ENCODE measurements at regions not wholly inside any gene's neighbourhood (a gene's known extent, or its start where the extent isn't known, plus 50 kb on each side); places are given as distances from the start of the nearest gene placed in this dataset.

DNA sequence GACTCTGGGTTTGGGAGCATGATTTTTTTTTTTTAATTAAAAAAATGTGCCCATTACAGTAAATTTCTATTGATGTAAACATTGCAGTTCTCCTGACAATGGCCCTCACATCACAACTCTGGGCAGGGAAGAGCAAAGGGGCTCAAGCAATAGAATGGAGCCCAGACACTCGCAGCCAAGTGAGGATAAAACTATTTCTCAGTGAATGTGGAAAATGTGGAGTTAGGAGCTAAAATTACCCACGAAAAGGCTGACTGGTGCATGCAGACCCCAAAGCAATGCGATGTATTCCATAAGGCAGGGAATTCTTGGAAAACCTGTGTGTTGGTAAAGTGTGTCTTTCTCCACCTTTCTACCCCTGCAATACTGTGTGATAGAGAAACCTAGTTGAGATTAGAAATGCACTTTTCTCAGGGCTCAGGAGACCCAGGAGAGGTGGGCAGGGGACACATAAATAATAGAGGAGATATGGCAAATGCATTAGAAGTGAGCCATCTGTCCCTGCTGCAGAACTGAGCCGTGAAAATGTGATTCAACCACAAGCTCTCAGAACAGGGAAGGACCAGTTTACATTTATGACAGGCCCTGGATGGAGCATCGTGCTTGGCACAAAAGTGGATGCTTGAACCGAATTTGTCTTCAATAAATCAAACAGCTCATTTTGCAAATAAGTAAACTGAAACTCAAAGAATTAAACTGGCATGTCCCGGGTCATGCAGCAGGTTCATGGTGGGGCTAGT is 100.1 kb downstream of the MYCN start:
- no peak for DNase-seq (ENCODE audit: low read depth)
- FAIRE-seq = no peak
- no peak overlapping the region for H3K4me3 ChIP-seq (ENCODE audit: low read depth, low read length)
- H3K36me3 ChIP-seq (ENCODE audit: control insufficient read depth, insufficient read depth, low read length) = no peaks in the 10 kb centered on the region
- TF ChIP-seq, protein P1, sequence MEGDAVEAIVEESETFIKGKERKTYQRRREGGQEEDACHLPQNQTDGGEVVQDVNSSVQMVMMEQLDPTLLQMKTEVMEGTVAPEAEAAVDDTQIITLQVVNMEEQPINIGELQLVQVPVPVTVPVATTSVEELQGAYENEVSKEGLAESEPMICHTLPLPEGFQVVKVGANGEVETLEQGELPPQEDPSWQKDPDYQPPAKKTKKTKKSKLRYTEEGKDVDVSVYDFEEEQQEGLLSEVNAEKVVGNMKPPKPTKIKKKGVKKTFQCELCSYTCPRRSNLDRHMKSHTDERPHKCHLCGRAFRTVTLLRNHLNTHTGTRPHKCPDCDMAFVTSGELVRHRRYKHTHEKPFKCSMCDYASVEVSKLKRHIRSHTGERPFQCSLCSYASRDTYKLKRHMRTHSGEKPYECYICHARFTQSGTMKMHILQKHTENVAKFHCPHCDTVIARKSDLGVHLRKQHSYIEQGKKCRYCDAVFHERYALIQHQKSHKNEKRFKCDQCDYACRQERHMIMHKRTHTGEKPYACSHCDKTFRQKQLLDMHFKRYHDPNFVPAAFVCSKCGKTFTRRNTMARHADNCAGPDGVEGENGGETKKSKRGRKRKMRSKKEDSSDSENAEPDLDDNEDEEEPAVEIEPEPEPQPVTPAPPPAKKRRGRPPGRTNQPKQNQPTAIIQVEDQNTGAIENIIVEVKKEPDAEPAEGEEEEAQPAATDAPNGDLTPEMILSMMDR (IDR thresholded peaks at IDR 0.05; ENCODE audit: insufficient read depth, low read length, severe bottlenecking) = no peak
- H3K27me3 ChIP-seq (ENCODE audit: control insufficient read depth, insufficient read depth, low read length) = no peaks in the 10 kb centered on the region

DNA sequence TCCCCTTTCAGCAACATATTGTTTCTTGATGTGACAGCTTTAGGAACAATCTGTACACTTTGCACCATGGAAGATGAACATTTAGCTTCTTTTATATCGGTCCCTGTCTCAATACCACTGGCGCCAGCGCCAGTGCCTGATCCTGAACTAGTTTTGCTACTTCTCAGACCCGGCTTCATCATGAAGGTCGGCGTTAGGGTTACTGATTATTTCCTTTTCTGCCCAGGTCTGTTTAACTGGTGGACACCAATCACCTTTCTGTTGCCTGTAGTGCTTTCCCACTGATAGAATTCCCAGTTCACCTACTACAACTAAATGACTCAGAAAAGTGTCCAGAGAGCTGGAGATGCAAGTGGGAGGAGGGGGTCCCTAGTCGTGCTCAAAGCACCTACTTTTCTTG is 99.5 kb downstream of the MYCN start:
- TF ChIP-seq, protein P1 (IDR thresholded peaks at IDR 0.05; ENCODE audit: insufficient read depth, low read length, severe bottlenecking) = no peak
- FAIRE-seq = no peak

DNA sequence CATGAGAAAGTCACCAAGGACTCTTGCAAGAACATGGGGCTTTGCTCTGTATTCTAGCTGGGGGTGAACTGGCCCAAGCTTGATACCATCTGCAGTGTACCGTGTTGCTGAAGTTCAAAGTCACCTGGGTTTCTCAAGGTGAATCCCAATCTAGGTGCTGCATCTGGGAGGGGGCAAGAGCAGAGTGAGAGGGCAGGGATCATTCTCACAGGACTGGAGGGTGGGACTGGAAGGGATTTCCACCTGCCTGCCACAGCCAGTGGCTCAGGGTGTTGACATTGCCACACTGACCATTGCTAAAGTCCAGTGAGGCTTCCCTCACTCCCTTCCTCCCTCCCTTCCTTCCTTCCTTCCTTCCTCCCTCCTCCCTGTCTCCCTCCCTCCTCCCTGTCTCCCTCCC is 98.7 kb downstream of the MYCN start:
- no peak for DNase-seq (ENCODE audit: low read depth)
- no peak for FAIRE-seq
- no peaks in the 10 kb centered on the region for H3K36me3 ChIP-seq (ENCODE audit: control insufficient read depth, insufficient read depth, low read length)
- TF ChIP-seq, protein P1 (IDR thresholded peaks at IDR 0.05; ENCODE audit: insufficient read depth, low read length, severe bottlenecking) = no peak
- no peaks in the 10 kb centered on the region for H3K27me3 ChIP-seq (ENCODE audit: control insufficient read depth, insufficient read depth, low read length)
- H3K4me3 ChIP-seq (ENCODE audit: low read depth, low read length) = no peak overlapping the region

More for the DNA sequence above, 99.5 kb downstream of the MYCN start:
- H3K36me3 ChIP-seq (ENCODE audit: control insufficient read depth, insufficient read depth, low read length) = no peaks in the 10 kb centered on the region
- no peak for DNase-seq (ENCODE audit: low read depth)
- no peak overlapping the region for H3K4me3 ChIP-seq (ENCODE audit: low read depth, low read length)
- no peaks in the 10 kb centered on the region for H3K27me3 ChIP-seq (ENCODE audit: control insufficient read depth, insufficient read depth, low read length)

DNA sequence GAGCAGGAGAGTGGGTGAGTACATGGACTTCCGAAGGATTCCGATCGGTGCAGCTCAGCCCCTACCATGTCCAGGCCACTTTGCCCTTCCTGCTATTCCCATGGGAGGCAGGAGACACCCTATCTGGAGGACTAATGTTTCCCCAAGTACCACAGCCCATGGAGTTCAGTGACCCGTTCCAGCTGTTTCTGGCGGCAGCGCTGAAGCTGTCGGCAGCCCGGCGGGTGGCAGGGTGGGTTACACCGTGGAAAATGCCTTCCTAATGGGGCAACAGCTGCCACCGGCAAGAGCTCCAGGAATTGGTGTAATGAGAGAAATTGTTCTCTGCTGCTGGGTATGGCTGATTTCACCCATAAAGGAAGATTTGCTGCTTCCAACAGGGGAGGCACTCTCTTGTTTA is 98.3 kb downstream of the MYCN start:
- FAIRE-seq (no peak), DNase-seq (ENCODE audit: low read depth) (no peak)
- Histone ChIP-seq H3K36me3 (ENCODE audit: control insufficient read depth, insufficient read depth, low read length) (no peaks in the 10 kb centered on the region), H3K4me3 (ENCODE audit: low read depth, low read length) (no peak overlapping the region), H3K27me3 (ENCODE audit: control insufficient read depth, insufficient read depth, low read length) (no peaks in the 10 kb centered on the region)
- TF ChIP-seq, protein P1 (IDR thresholded peaks at IDR 0.05; ENCODE audit: insufficient read depth, low read length, severe bottlenecking) = no peak

DNA sequence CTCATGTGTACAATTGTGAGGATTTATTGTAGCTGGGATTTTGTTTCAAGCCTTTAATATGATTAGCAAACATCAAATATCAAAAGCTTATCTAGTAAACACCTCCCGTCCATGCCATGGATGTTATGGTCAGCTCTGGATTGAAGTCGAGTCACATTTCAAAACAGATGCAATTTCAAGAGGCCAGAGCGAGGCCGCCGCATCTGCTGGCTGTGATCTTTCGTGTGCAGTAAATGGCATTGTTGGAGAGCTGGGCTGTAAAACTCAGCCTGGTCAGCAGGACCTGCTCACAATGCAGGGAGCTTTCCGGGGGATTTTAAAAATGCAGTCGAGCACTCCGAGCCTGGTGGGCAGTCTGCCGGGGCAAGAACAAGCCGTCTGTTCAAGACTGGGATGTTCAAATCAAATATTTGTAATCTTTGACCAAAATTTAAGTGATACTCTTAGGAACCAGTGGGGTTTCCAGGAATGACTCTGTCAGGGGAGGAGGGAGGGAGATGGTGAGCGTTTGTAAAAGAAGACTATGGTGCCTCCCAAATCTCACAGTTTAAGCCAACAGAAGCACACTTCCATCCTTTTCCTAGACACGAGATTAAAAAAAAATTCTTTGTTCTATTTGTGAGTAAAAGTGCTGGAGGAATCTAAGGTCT is 97.6 kb downstream of the MYCN start:
- FAIRE-seq (no peak), DNase-seq (ENCODE audit: low read depth) (no peak)
- no peaks in the 10 kb centered on the region for H3K27me3 ChIP-seq (ENCODE audit: control insufficient read depth, insufficient read depth, low read length)
- no peaks in the 10 kb centered on the region for H3K36me3 ChIP-seq (ENCODE audit: control insufficient read depth, insufficient read depth, low read length)
- TF ChIP-seq, protein P1 (IDR thresholded peaks at IDR 0.05; ENCODE audit: insufficient read depth, low read length, severe bottlenecking) = no peak
- no peak overlapping the region for H3K4me3 ChIP-seq (ENCODE audit: low read depth, low read length)
